ENCODE measurements at regions not wholly inside any gene's neighbourhood (a gene's known extent, or its start where the extent isn't known, plus 50 kb on each side); places are given as distances from the start of the nearest gene placed in this dataset.

DNA sequence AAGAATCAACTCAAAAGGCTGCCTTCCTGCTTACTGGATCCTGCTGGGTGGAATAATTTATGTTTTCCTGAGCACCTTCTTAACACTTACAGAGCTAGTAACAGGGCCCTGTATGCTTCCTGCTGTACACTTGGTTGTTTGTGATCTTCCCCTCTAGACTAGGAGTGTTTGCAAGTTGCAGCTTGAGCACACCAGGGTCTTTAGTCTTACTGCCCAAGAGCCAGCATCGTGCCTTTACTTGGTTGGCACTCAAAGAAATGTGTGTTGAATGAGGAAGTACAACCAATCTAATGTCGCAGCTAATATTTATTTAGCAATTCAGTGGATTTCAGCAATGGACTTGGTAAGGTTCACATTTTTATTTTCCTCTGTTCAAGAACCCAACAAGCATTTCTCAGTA is 57.5 kb upstream of the HAND1 start:
- TF ChIP-seq, protein P1, sequence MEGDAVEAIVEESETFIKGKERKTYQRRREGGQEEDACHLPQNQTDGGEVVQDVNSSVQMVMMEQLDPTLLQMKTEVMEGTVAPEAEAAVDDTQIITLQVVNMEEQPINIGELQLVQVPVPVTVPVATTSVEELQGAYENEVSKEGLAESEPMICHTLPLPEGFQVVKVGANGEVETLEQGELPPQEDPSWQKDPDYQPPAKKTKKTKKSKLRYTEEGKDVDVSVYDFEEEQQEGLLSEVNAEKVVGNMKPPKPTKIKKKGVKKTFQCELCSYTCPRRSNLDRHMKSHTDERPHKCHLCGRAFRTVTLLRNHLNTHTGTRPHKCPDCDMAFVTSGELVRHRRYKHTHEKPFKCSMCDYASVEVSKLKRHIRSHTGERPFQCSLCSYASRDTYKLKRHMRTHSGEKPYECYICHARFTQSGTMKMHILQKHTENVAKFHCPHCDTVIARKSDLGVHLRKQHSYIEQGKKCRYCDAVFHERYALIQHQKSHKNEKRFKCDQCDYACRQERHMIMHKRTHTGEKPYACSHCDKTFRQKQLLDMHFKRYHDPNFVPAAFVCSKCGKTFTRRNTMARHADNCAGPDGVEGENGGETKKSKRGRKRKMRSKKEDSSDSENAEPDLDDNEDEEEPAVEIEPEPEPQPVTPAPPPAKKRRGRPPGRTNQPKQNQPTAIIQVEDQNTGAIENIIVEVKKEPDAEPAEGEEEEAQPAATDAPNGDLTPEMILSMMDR (IDR thresholded peaks at IDR 0.05 in 2 of 3, conservative IDR thresholded peaks at IDR 0.05 in 1 of 3; ENCODE audit: borderline replicate concordance in 1 of 3, insufficient read depth in 1 of 3, low read depth in 2 of 3, low read length in 2 of 3) = no peak
- TF ChIP-seq RAD21 (IDR thresholded peaks at IDR 0.05; ENCODE audit: low read depth) = no peak
- TF ChIP-seq, protein P2, sequence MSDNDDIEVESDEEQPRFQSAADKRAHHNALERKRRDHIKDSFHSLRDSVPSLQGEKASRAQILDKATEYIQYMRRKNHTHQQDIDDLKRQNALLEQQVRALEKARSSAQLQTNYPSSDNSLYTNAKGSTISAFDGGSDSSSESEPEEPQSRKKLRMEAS (IDR thresholded peaks at IDR 0.05) = no peak
